Nephron (organoid): ENCODE measurements at regions not wholly inside any gene's neighbourhood (a gene's known extent, or its start where the extent isn't known, plus 50 kb on each side); places are given as distances from the start of the nearest gene placed in this dataset.
"Not testable (repeated sequence)": the region's sequence is repeated elsewhere in the genome, so short reads cannot be mapped to it uniquely, and the experiment has no call there.

ENCODE experiments used
- H3K27ac Mint-ChIP-seq, 3 experiments: 2 replicates each; pipeline ENCODE4 v1.8.0; 2020; ENCODE audit warnings: mixed read lengths in 3 of 3, mild to moderate bottlenecking in 2 of 3, moderate library complexity in 1 of 3
- H3K27me3 Mint-ChIP-seq: 2 replicates; pipeline ENCODE4 v1.8.0; 2021; ENCODE audit warnings: low read depth, mild to moderate bottlenecking, moderate library complexity, mixed read lengths
- H3K36me3 Mint-ChIP-seq: 2 replicates; pipeline ENCODE4 v1.8.0; 2020; ENCODE audit warnings: low read depth, mixed read lengths
- H3K4me1 Mint-ChIP-seq: 2 replicates; pipeline ENCODE4 v1.8.0; 2020; ENCODE audit warnings: mixed read lengths
- H3K4me3 Mint-ChIP-seq, 3 experiments: 2 replicates each; pipeline ENCODE4 v1.8.0; 2020; ENCODE audit warnings: mild to moderate bottlenecking in 3 of 3, mixed read lengths in 3 of 3, moderate library complexity in 2 of 3
- H3K9me3 Mint-ChIP-seq: 2 replicates; pipeline ENCODE4 v1.8.0; 2020; ENCODE audit warnings: mixed read lengths
- TF ChIP-seq, protein P1 (sequence below), 3 experiments: fragments of 200-600 bp; sonication (generic); IDR thresholded peaks; one replicate each; pipeline ENCODE4 v1.5.0; 2021; ENCODE audit warnings: antibody characterized with exemption in 3 of 3; ENCODE audit not compliant: unreplicated experiment in 3 of 3

DNA sequence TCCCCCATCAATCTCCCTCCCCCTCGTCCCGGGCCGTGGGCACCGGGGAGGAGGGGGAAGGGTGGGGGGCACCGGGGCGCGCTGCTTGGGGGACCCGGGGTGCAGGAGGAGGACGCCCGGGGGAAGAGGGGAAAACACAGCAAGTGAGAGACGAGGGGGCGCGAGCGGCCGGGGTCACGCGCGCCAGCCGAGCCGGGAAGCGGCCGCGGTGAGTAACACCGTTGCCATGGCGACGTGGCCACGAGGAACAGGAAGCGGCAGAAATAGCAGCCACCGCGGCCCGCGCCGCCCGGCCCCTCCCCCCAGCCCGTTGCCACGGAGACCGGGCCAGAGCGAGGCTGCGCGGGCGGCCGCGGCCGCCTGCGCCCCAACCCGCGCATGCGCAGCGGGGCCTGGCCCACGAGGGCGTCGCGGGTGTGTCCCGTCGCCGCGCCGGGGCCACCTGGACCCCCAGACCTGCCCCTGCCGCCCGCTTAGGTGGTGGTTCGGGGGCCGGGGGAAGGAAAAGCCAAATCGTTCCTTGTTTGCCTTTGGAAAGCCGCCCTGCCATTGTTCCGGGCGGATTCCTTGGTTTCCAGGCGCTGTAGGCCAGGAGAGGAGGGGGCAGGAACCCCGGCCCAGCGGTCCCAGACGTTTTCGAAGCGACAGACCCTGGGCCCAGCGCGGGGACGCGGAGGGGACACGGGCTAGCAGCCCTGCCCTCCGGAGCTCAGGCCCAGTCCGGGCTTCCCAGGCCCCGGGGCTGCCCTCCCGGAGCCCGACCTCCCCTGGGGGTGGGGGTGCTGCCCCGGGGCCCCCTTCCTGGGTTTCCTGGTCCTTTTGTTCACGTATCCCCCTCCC, 207.1 kb downstream of the C9orf50 start:
- Mint-ChIP-seq H3K9me3 (peaks cover 9% of the 10 kb centered on the region), H3K4me3 (peak overlapping the region; percentile 72 to 85 (median 84)), H3K4me1 (peaks cover 51% of the 10 kb centered on the region), H3K27ac (peak overlapping the region; percentile 99 to 100 (median 100)), H3K27me3 (peaks cover 8% of the 10 kb centered on the region), H3K36me3 (peaks cover 7% of the 10 kb centered on the region)
- TF ChIP-seq, protein P1, sequence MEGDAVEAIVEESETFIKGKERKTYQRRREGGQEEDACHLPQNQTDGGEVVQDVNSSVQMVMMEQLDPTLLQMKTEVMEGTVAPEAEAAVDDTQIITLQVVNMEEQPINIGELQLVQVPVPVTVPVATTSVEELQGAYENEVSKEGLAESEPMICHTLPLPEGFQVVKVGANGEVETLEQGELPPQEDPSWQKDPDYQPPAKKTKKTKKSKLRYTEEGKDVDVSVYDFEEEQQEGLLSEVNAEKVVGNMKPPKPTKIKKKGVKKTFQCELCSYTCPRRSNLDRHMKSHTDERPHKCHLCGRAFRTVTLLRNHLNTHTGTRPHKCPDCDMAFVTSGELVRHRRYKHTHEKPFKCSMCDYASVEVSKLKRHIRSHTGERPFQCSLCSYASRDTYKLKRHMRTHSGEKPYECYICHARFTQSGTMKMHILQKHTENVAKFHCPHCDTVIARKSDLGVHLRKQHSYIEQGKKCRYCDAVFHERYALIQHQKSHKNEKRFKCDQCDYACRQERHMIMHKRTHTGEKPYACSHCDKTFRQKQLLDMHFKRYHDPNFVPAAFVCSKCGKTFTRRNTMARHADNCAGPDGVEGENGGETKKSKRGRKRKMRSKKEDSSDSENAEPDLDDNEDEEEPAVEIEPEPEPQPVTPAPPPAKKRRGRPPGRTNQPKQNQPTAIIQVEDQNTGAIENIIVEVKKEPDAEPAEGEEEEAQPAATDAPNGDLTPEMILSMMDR (IDR thresholded peaks at IDR 0.05; ENCODE audit: unreplicated experiment in 3 of 3), result no peak

DNA sequence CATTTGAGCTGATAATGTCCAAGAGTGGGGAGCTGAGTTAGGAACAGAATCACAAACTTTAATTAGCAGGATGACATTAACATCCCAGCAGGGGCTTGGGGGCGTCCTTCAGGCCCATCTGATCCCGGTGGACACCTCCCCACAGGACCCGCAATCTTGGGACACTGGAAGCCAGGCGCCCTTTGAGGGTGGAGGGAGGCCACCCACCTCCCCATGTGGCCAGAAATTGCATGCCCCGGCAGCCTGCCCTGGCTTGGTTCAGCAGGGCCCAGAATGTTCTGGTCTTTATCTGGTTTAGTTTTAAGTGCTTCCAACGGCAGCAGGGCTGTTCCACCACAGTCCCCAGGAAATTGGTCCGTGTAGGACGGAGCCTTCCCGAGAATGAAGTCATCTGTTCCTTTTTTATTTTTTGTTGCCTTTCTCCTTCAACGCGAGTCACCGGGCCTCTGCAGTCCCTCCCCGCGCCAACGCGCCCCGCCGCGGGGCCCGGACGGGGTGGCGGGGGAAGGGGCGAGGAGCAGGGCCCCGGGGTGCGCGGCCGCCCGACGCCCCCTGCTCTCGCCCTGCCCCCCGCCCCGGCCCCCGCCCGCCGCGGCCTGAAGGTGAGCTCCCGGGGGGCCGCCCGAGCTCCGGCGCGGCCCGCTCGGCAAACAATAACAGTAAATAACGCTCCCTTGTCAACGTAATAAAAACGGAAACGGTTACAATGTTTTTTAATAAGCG, 207.9 kb downstream of the C9orf50 start:
- Mint-ChIP-seq H3K27me3 (peaks cover 8% of the 10 kb centered on the region), H3K4me3 (peak overlapping the region; percentile 77 to 86 (median 85)), H3K36me3 (peaks cover 7% of the 10 kb centered on the region), H3K9me3 (peaks cover 9% of the 10 kb centered on the region), H3K27ac (peak overlapping the region; percentile 99 to 100 (median 100)), H3K4me1 (peaks cover 58% of the 10 kb centered on the region)
- TF ChIP-seq, protein P1 (IDR thresholded peaks at IDR 0.05; ENCODE audit: unreplicated experiment in 3 of 3), result no peak

DNA sequence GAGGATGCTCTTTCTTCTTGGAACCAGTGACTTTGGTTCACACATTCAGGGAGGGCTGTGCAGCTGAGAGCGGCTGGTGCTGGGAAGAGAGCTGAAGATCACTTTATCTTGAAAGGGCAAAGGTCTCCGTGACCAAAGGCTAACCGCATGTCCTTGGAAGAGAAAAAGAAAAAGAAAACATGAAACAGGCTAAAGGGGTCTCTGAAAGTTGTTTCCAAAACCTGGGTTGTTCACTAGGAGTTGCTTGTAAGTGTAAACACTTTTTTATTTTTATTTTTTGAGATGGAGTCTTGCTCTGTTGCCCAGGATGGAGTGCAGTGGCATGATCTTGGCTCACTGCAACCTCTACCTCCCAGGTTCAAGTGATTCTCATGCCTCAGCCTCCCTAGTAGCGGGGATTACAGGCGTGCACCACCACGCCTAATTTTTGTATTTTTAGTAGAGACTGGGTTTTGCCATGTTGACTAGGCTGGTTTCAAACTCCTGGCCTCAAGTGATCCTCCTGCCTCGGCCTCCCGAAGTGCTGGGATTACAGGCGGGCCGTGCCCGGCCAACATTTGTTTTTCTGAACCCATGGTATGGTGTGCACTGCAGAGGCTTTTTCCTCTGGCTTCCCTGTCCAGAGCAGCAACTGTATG, 208.6 kb downstream of the C9orf50 start:
- Mint-ChIP-seq H3K4me1 (peaks cover 61% of the 10 kb centered on the region), H3K27ac (peak overlapping the region; percentile 99 to 100 (median 100)), H3K4me3 (peak overlapping the region; percentile 77 to 86 (median 85))
- H3K27me3 Mint-ChIP-seq, H3K9me3 Mint-ChIP-seq, H3K36me3 Mint-ChIP-seq: not testable (repeated sequence)

DNA sequence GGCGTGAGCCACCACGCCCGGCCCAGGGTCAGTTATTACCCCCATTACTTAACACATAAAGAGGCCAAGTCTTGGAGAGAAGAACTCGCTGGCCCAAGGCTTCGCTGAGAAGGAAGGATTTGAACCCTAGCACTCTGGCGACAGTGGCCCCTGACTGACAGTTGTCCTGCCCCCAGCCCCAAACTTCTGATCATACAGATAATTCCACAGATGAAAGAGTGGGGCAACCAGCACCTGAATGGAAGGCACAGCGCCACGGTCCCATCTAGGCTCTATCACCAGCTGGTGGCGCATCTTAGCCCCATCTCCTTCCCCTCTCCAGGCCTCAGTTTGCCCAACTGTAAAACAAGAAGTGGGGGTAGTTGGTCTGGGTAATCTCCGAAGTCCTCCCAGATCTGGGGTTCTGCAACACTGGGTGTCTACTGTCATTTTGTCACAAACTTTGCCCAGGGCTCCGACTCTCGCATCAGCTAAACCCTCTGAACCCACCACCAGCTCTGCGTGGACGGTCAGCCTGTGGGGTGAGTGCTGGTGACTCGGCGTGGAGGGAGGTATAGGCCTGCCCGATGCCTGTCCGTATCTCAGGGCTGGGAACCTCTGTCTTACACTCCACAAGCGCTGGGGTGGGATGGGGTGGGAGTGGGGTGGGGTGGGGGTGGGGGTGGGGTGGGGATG, 209.3 kb downstream of the C9orf50 start:
- Mint-ChIP-seq H3K4me1 (peaks cover 61% of the 10 kb centered on the region), H3K27ac (peak overlapping the region; percentile 99 to 100 (median 100)), H3K9me3 (peaks cover 9% of the 10 kb centered on the region), H3K36me3 (peaks cover 7% of the 10 kb centered on the region), H3K4me3 (peak overlapping the region in 1 of 3 experiments; percentile 16), H3K27me3 (peaks cover 8% of the 10 kb centered on the region)
- TF ChIP-seq, protein P1 (IDR thresholded peaks at IDR 0.05; ENCODE audit: unreplicated experiment in 3 of 3), result no peak

DNA sequence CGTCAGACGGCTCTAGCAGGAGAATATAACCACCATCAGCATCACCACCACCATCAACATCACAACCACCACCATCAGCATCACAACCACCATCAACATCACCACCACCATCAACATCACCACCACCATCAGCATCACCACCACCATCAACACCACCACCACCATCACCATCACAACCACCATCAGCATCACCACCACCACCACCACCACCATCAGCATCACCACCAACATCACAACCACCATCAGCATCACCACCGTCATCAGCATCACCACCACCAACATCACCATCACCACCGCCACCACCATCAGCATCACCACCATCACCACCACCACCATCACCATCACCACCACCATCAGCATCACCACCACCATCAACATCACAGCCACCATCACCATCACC, 210.7 kb downstream of the C9orf50 start:
- Mint-ChIP-seq H3K9me3 (peaks cover 9% of the 10 kb centered on the region), H3K4me1 (peaks cover 61% of the 10 kb centered on the region), H3K4me3 (no peak overlapping the region), H3K36me3 (peaks cover 7% of the 10 kb centered on the region), H3K27ac (peak overlapping the region; percentile 89 to 100 (median 99)), H3K27me3 (peaks cover 11% of the 10 kb centered on the region)
- TF ChIP-seq, protein P1 (IDR thresholded peaks at IDR 0.05; ENCODE audit: unreplicated experiment in 3 of 3), result no peak
